Activated CD8-positive, alpha-beta T cell treated with anti-CD3 and anti-CD28 coated beads for 36 hours (primary cell): ENCODE measurements at regions not wholly inside any gene's neighbourhood (a gene's known extent, or its start where the extent isn't known, plus 50 kb on each side); places are given as distances from the start of the nearest gene placed in this dataset.
"Not testable (repeated sequence)": the region's sequence is repeated elsewhere in the genome, so short reads cannot be mapped to it uniquely, and the experiment has no call there.

ENCODE experiments used
- ATAC-seq: fragments of 200-7000 bp; cut with Tn5 transposase; one replicate; pipeline ENCODE4 v1.10.0; 2021; ENCODE audit warnings: mild to moderate bottlenecking, moderate library complexity
- CTCF ChIA-PET: fragments of 350-600 bp; sonication (Branson Sonifier 250); formaldehyde crosslinking; loops from one replicate; lab custom pipeline; 2021; ENCODE audit warnings: antibody characterized with exemption; lab: Charles Lee
- POLR2A ChIA-PET: fragments of 350-600 bp; sonication (Branson Sonifier 250); formaldehyde crosslinking; loops from one replicate; lab custom pipeline; 2021; ENCODE audit warnings: antibody characterized with exemption; lab: Charles Lee
- DNase-seq: peaks from one replicate; pipeline ENCODE4 v3.0.0-alpha.2; 2020
- H3K27ac Mint-ChIP-seq: one replicate; pipeline ENCODE4 v1.8.0; 2021; ENCODE audit warnings: mild to moderate bottlenecking, mixed read lengths
- H3K27me3 Mint-ChIP-seq: one replicate; pipeline ENCODE4 v1.8.0; 2021; ENCODE audit warnings: mixed read lengths
- H3K36me3 Mint-ChIP-seq: one replicate; pipeline ENCODE4 v1.8.0; 2021; ENCODE audit warnings: low read depth, mixed read lengths
- H3K4me1 Mint-ChIP-seq: one replicate; pipeline ENCODE4 v1.8.0; 2021; ENCODE audit warnings: low read depth, mixed read lengths
- H3K4me3 Mint-ChIP-seq: one replicate; pipeline ENCODE4 v1.8.0; 2021; ENCODE audit warnings: mild to moderate bottlenecking, moderate library complexity, mixed read lengths
- H3K9me3 Mint-ChIP-seq: one replicate; pipeline ENCODE4 v1.8.0; 2021; ENCODE audit warnings: mixed read lengths
- CTCF ChIP-seq: fragments of 200-600 bp; IDR thresholded peaks from one replicate; pipeline ENCODE4 v1.8.0; 2022; ENCODE audit warnings: antibody characterized with exemption, mild to moderate bottlenecking
- intact Hi-C: fragments of 100-400 bp; cut with micrococcal nuclease; formaldehyde crosslinking; loops from one replicate; pipeline ENCODE4 v1.10.0; 2022

GRCh38 chr7:125427676-125428075 is 498.1 kb upstream of the POT1 start:
- no peaks in the 10 kb centered on the region for H3K27me3 Mint-ChIP-seq

GRCh38 chr7:125425506-125425905 is 495.9 kb upstream of the POT1 start:
- ATAC-seq (no peak), DNase-seq (no peak)
- TF ChIP-seq CTCF: no peak
- no peaks in the 10 kb centered on the region for H3K36me3 Mint-ChIP-seq
- no peak overlapping the region for H3K4me3 Mint-ChIP-seq
- no peaks in the 10 kb centered on the region for H3K27me3 Mint-ChIP-seq
- ChIA-PET CTCF (no interaction called here), POLR2A (no interaction called here)
- no peaks in the 10 kb centered on the region for H3K4me1 Mint-ChIP-seq
- H3K27ac Mint-ChIP-seq: no peak overlapping the region
- peaks cover 4% of the 10 kb centered on the region for H3K9me3 Mint-ChIP-seq
- intact Hi-C loops: no loop called here

More at GRCh38 chr7:125427676-125428075, 498.1 kb upstream of the POT1 start:
- TF ChIP-seq CTCF: no peak
- ChIA-PET POLR2A (no interaction called here), CTCF (no interaction called here)
- intact Hi-C loops: no loop called here
- Mint-ChIP-seq H3K9me3 (peaks cover 4% of the 10 kb centered on the region), H3K36me3 (no peaks in the 10 kb centered on the region), H3K4me3 (no peak overlapping the region), H3K4me1 (no peaks in the 10 kb centered on the region), H3K27ac (no peak overlapping the region)
- DNase-seq: no peak
- no peak for ATAC-seq

GRCh38 chr7:125424721-125425120 is 495.1 kb upstream of the POT1 start:
- Mint-ChIP-seq H3K4me3 (no peak overlapping the region), H3K36me3 (no peaks in the 10 kb centered on the region), H3K27ac (no peak overlapping the region), H3K4me1 (no peaks in the 10 kb centered on the region), H3K27me3 (no peaks in the 10 kb centered on the region), H3K9me3 (peaks cover 4% of the 10 kb centered on the region)
- TF ChIP-seq CTCF: no peak
- DNase-seq (no peak), ATAC-seq (no peak)
- ChIA-PET POLR2A (interaction anchor here (0.7 kb wide), 1 partner anchor 490 kb away, joined by 3 read pairs; no protein-coding TSS in a partner anchor), CTCF (no interaction called here)
- intact Hi-C loops: no loop called here

- no peaks in the 10 kb centered on the region for H3K36me3 Mint-ChIP-seq
- no peaks in the 10 kb centered on the region for H3K27me3 Mint-ChIP-seq
- intact Hi-C loops: no loop called here
- no peaks in the 10 kb centered on the region for H3K4me1 Mint-ChIP-seq
- peak; percentile 89 for ATAC-seq
- no peak overlapping the region for H3K27ac Mint-ChIP-seq
- CTCF ChIA-PET: no interaction called here
- POLR2A ChIA-PET: no interaction called here
- DNase-seq: no peak
- H3K9me3 Mint-ChIP-seq: peaks cover 9% of the 10 kb centered on the region
- H3K4me3 Mint-ChIP-seq: no peak overlapping the region
- no peak for TF ChIP-seq CTCF
Observed at GRCh38 chr7:125423458-125424155, 494.0 kb upstream of the POT1 start.

GRCh38 chr7:125421407-125421806 is 491.8 kb upstream of the POT1 start:
- H3K9me3 Mint-ChIP-seq, H3K4me1 Mint-ChIP-seq, H3K36me3 Mint-ChIP-seq, DNase-seq, H3K4me3 Mint-ChIP-seq, POLR2A ChIA-PET, ATAC-seq, intact Hi-C loops, H3K27me3 Mint-ChIP-seq, CTCF ChIA-PET, H3K27ac Mint-ChIP-seq: not testable (repeated sequence)
